ENCODE measurements at regions not wholly inside any gene's neighbourhood (a gene's known extent, or its start where the extent isn't known, plus 50 kb on each side); places are given as distances from the start of the nearest gene placed in this dataset.

DNA sequence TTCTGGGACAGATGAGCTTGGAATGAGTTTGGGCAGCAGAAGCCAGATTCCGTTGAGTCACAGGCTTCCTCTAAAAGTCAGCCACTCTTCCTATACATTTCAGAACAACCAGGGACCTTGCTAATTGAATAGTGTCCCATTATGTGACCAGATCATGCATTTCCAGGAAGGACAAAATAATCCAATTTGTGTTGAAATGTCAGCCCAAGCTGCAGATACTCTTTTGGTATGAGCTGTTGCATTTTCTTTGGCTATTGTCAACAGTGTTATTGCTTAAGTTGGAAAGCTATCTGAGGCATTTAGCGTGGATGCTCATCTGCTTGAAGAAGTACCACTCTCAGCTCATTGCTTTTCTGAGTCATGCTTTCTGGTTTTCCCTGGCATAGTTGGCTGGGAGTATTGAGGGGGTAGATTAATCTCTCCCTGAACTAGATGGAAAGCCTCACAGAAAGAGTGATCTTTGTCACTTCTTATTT is 223.7 kb upstream of the HABP2 start:
- no peak for DNase-seq

- DNase-seq, result no peak
These were observed 220.9 kb upstream of the HABP2 start for GRCh38 chr10:113331961-113332360.

DNA sequence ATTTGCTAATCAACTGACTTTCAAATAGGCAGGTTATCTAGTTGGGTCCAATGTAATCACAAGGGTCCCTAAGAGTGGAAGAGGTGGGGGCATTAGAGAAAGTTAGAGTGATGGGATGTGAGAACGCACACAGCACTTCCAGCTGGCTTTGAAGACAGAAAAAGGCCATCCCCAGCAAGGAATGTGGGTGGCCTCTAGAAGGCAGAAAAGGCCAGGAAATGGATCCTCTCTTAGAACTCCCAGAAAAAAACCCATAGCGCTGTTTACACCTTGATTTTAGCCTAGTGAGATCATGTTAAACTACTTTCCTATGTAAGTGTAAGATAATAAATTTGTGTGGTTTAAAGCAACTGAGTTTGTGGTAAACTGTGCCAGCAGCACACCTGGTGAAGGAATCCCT is 219.5 kb upstream of the HABP2 start:
- no peak for DNase-seq

DNA sequence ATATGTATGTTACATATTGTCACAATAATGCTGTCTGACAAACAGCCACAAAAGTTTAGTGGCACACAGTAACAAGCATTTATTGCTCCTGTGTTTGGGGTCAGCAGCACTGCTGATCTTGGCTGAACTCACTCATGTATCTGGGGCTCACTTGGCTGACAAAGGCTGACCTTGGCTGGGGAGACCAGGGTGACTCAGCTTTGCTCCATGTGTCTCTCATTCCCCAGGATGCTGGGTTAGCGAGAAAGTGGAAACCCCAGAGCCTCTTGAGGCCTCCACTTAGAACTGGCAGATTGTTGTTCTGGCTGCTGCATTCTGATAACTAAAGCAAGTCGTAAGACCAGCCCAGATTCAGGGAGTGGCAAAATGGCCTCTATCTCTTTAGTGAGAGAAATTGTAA is 217.3 kb upstream of the HABP2 start:
- DNase-seq, result no peak

DNA sequence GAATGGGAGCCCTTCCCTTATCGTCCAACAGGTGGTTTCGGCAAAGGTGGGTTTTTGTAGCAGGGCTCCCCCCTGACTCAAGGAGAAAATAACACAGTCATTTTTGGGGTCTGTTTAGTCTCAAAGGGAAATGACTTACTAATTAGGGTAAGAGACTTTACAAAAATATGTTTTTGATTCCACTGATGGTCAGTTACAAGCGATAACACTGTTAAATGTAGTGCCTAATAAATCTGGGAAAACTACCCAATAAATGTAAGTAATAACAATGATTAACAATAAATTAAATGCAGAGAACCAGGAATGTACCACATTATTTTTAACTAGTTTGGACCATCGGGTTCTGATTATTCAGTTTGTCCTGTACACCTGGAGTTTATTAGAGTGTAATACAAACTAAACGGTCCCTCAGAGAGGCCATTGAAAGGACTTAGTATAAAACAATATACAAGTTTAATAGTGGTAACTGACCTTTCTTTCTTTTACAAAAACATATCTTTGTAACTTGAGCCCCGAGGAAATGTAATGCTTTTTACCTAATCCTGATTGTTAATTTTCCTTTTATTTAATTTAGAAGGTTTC is 216.2 kb upstream of the HABP2 start:
- no peak for DNase-seq

GRCh38 chr10:113337142-113337541 is 215.7 kb upstream of the HABP2 start:
- DNase-seq, result no peak

GRCh38 chr10:113339121-113339520 is 213.7 kb upstream of the HABP2 start:
- DNase-seq, result no peak

- DNase-seq, result no peak
These were observed 212.6 kb upstream of the HABP2 start for GRCh38 chr10:113340282-113340681.

DNA sequence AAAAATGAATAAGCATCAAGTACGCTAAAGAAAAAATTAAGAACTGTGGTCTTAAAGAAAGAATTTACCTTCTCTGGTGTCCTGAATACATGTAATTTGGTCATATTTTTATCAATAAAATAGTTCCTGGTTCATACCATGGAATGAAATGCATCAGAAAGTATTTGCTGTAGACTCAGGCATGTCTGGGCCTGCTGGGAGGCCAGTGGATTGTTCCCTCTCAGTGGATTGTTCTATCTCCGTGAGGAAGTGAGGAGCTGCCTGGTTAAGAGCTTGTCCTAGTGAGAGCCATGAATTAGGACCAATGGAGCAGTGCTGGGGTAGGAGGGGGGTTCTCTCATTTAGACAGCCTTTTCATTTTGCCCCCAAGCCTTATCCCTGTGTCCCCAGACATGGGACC is 211.7 kb upstream of the HABP2 start:
- no peak for DNase-seq

DNA sequence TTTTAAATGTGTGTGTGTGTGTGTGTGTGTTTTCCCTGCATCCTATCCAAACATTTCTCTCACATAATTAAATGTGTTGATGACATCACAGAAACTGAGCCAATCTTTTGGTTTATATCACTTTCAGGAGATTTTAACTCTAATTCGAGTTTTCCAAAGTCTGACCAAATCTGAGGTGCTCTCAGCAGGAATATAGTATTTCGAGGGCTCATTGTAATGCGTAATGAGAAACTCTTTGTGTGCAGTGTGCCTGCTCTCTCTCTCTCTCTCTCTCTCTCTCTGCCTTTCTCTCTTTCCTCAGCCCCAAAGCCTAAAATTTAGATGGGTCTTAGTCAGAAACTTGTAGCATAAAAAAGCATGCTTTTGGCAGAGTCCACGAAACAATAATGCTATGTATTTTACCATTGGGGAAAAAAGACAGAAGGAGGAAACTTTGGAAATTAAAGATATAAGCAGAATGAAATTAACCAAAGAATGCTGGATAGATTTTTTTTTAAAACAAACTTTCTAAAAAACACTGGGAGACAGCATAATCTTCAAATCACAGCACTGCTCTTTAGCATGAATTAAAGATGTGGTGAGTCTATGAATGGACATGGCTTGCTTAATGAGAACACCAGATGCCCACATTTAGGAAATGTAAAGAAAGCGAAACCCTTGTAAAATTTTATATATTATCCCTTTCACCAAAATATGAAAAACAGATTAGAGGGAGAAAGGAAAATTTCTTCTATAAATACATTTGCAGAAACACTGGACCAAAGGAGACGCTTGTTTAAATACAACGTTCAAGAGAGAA is 206.8 kb upstream of the HABP2 start:
- DNase-seq, result no peak

DNA sequence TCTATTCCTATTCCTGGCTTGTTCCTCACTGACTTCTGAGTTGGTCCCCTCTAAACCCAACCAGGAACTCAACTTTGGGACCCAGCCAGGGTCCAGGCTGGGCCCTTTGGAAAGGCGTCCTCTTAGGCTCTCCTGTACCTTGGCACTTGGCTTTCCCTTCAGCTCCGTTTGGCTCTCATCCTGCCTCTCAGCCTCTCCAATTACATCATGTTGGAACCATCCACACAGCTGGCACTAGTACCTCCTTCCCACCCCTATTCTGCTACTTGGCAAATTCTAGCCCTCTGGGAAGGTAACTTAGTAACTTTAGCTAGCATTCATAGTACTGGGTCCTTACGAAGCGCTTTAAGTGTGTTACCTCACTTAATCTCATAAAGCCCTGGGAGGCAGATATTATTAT is 205.3 kb upstream of the HABP2 start:
- DNase-seq, result no peak

- no peak for DNase-seq
These were observed 204.2 kb upstream of the HABP2 start for GRCh38 chr10:113348694-113349093.

DNA sequence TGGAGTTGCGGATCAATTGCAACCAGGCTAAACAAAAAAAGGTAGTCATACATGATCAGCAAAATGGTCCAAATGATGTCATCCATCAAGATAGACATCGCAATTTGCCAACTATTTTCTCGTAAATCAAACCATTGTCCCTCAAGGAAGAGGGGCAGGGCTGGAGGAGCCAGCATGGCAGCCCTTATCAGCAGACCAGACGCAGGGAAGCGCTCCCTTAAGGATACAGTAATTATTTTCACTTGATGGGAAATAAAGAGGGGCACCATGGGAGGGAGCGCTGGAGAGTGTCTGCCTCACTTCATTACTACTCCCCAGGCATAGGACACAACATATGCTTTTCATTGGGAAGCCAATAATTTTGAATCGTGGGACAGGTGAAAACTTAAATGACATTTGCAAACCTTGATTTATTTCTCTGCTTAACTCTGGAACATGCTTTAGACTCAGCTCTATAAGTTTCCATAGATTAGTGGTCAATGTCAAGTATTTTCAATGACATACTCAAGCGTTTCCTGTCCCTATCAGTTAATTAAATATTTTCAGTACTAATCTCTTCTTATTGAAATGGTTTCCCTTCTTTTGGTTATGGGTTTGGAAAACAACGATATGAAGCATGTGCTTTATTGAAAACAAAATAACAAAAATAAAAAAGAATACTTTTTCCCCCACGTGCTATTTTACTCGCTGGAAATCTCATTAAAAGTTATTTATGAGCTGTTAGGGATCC is 202.4 kb upstream of the HABP2 start:
- DNase-seq, result no peak

DNA sequence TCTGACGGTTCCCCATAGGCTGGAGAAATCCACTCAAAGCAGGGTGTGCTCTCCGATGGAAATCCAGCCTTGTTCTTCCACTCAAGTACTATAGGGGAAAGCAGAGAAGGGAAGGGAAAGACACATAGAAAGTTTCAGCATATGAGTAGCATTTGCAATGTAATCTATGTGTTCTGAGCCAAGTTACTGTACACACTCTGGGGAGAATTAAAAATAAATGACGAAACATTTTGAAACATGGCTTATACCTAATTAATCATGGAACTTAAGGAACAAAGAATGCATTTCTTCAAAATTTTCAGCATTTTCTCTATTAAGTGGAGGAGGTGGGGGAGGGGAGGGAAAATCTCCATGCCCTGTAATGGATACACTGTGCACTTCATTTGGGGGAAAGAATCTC is 198.1 kb upstream of the HABP2 start:
- no peak for DNase-seq

GRCh38 chr10:113356794-113357680 is 195.8 kb upstream of the HABP2 start:
- DNase-seq, result peak; percentile 53 to 70

- no peak for DNase-seq
These were observed 195.1 kb upstream of the HABP2 start for GRCh38 chr10:113357681-113358300.

GRCh38 chr10:113359655-113360054 is 193.2 kb upstream of the HABP2 start:
- DNase-seq, result peak; percentile 62 to 63

DNA sequence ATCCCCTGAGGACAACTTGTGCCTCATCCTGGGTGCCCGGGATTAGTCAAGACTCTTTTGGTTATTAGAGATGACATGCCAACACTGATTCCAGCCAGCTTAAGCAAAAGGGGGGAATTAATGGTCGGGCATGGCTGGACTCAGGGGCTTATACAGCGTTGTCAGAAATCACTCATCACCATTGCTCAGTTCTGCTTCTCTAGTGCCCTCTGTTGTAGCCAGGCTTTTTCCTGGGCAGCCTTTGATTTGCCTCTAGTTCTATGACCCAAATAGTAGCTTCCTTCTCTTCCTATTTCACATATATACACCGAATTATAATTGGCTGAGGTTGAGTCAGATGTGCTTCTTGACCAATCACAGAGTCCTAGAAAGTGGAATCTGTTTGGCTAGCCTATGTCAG is 192.0 kb upstream of the HABP2 start:
- DNase-seq, result no peak

DNA sequence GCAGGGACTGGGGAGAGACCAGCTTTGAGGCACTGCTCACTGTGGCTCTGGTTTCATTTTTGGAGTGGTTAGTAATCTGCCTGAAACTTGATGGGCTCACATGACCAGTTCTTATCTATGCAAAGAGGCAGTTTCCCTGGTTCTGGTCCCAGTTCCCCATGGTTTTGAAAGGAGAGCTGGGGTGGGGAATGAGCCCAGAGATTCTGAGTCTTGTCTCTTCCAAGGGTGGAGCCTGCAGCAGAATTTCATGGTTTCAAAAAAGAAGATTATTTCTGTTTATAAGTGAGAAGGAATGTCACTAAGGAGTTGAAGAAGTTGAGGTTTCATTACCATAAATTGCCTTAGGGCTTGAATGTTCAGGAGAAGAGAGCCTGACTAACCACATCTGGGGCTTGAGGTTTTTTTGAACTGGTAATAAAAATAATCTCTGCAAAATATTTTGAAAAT is 190.2 kb upstream of the HABP2 start:
- DNase-seq, result no peak

GRCh38 chr10:113364227-113364626 is 188.6 kb upstream of the HABP2 start:
- no peak for DNase-seq

DNA sequence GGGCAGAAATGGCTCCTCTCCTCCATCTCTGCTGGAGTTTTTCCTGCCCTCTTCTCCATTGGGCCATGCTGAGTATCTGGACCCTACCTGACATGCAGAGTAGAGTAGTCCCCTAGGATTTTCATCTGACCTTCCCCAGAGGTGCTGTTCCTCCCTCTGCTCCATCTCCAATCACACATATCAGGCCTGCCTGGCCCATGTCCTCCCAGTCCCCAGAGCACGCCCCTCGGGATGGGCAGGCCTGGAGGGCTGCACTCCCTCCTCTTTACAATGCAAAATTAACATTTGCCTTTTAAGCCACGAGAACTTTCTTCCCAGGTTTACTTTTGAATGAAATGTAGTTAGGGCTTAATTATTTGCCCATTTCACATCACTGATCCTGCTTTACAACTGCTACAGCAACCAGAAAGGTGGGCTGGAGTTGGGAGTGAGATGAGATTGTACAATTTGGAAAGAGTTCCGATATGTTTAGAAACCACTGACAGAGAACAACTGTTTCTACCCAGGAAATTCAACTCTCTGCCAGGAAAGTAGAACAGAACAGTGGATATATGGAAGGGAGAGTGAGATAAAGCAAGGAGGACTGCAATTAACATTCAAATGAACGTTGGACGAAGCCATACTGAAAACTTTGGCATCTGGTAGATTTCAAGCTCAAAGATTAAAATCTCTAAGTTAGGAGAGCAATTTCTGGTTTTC is 184.0 kb upstream of the HABP2 start:
- no peak for DNase-seq

DNA sequence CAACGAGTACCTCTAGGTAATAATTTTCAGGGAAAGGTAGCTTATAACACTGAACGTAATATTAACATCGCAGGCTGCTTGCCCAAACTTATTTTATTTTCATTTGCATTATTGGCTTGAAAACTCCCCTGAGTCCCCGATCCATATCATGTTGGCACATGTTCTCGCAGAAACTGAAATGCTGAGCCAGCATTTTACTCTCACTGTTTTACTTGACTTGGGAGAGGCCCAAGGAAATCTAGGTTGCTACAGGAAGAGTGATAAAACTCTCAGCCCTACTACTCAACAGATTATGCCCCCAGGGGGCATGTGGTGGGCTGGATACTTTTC is 183.5 kb upstream of the HABP2 start:
- no peak for DNase-seq
